GM19035 (cell line): ENCODE measurements at regions not wholly inside any gene's neighbourhood (a gene's known extent, or its start where the extent isn't known, plus 50 kb on each side); places are given as distances from the start of the nearest gene placed in this dataset.

Experiments used
- ATAC-seq: cut with Tn5 transposase; IDR thresholded peaks from one replicate; pipeline ENCODE4 v1.9.1; 2021; ENCODE audit not compliant: unreplicated experiment

- no peak for ATAC-seq
Observed at GRCh38 chr7:84506151-84506550, 311.6 kb upstream of the SEMA3A start.

GRCh38 chr7:84502239-84502638, 307.6 kb upstream of the SEMA3A start:
- ATAC-seq, result no peak

- no peak for ATAC-seq
Observed at GRCh38 chr7:84497873-84498272, 303.3 kb upstream of the SEMA3A start.

GRCh38 chr7:84495128-84495527, 300.5 kb upstream of the SEMA3A start:
- no peak for ATAC-seq

GRCh38 chr7:84492098-84493034, 297.8 kb upstream of the SEMA3A start:
- ATAC-seq, result no peak

GRCh38 chr7:84490661-84491060, 296.1 kb upstream of the SEMA3A start:
- ATAC-seq, result no peak

- no peak for ATAC-seq
Observed at GRCh38 chr7:84484502-84485079, 290.0 kb upstream of the SEMA3A start.

GRCh38 chr7:84482476-84482875, 287.9 kb upstream of the SEMA3A start:
- no peak for ATAC-seq

GRCh38 chr7:84479059-84479458, 284.5 kb upstream of the SEMA3A start:
- no peak for ATAC-seq

- ATAC-seq, result no peak
Observed at GRCh38 chr7:84477786-84478478, 283.3 kb upstream of the SEMA3A start.

GRCh38 chr7:84474436-84474835, 279.8 kb upstream of the SEMA3A start:
- ATAC-seq, result no peak

- no peak for ATAC-seq
Observed at GRCh38 chr7:84471576-84471975, 277.0 kb upstream of the SEMA3A start.

- ATAC-seq, result no peak
Observed at GRCh38 chr7:84469034-84469433, 274.4 kb upstream of the SEMA3A start.

- ATAC-seq, result no peak
Observed at GRCh38 chr7:84462259-84462658, 267.7 kb upstream of the SEMA3A start.

GRCh38 chr7:84461093-84461492, 266.5 kb upstream of the SEMA3A start:
- ATAC-seq, result no peak

- no peak for ATAC-seq
Observed at GRCh38 chr7:84455788-84456187, 261.2 kb upstream of the SEMA3A start.

- no peak for ATAC-seq
Observed at GRCh38 chr7:84454174-84454959, 259.8 kb upstream of the SEMA3A start.

- no peak for ATAC-seq
Observed at GRCh38 chr7:84452618-84453017, 258.0 kb upstream of the SEMA3A start.

- no peak for ATAC-seq
Observed at GRCh38 chr7:84450772-84451171, 256.2 kb upstream of the SEMA3A start.

- ATAC-seq, result no peak
Observed at GRCh38 chr7:84447636-84448293, 253.2 kb upstream of the SEMA3A start.
